GM21825 (cell line): ENCODE measurements at regions not wholly inside any gene's neighbourhood (a gene's known extent, or its start where the extent isn't known, plus 50 kb on each side); places are given as distances from the start of the nearest gene placed in this dataset.
A peak's percentile ranks its signal among the peaks of the same experiment; 100 is the strongest.

Source experiments
- ATAC-seq: cut with Tn5 transposase; IDR thresholded peaks from one replicate; pipeline ENCODE4 v1.9.1; 2021; ENCODE audit warnings: mild to moderate bottlenecking, moderate library complexity; ENCODE audit not compliant: unreplicated experiment

DNA sequence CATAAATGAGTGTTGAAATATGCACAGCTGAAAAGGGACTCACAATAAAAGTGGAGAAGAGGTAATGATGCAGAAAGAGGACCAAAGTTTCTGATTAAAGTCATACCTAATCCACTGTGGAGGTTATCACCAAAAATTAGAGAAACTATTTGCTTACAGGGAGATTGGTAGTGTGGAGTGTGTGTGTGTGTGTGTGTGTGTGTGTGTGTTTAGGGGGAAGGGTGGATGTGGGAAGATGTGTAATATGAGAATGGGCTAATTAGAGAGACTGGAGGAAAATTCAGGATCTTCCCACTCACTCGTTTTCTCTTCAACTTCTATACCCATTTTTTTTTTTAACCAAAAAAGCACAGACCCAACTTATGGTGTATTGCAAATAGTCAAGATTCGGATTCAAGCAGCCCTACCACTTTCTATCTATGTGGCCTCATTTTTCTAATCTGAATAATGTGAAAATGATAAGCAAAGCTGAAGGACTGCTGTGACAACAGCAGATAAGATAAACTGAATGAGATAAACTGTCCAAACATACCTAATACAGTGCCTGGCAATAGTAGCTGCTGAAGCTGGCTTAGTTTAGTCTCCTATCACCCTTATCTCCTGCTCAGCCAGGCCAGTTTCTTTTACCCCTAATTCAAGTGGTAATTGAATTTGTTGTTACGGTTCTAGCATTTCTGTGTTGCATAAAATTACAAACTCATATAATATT is 501.1 kb downstream of the KDM4C start:
- no peak for ATAC-seq

DNA sequence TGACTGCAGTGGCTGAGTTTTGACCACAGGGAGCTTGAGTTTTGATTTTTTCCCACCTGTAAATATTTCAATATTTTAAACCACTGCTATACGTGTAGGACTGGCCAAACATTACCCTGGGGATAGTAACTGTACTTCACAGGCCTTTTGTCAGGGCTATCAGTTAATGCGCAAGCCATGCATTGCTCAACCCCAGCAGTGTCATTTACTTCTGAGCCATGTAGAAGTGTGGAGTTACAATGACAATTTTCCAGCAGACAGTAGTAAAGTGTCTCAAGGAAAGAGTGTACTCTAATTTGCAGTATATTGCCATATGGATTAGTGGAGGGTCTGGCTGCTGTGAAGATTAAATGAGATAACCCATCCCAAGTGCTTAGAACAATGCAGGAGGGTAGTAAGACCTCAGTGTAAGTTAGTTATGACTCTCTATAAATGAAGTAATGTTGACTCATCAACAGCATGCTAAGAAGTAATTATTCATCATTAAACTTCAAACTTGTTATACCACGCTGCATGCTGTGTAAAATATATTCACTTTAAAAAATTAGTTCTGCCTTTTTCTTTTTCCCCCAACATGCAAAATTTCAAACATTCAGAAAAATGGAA is 489.2 kb downstream of the KDM4C start:
- ATAC-seq: no peak

- no peak for ATAC-seq
These were observed 488.3 kb downstream of the KDM4C start for GRCh38 chr9:7245976-7246580.

DNA sequence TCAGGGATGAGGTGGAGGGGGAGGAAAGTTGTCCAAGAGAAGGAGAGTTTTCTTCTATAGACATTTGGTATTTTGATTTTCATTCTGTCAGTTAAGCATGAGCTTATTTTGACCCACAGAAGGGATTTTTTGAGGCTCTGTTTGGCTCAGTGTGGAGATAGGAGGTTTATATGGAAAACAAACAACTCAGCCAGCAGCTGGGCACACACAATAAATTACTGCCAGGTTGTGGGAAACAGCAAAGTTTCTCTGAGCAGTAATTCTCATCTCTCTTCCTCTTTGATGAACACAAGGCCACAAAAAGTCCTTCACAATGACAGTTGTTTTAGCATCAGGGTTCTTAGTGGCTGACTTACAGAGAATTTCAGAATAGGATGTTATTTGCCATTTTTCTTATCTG is 486.1 kb downstream of the KDM4C start:
- ATAC-seq: no peak

- no peak for ATAC-seq
These were observed 484.4 kb downstream of the KDM4C start for GRCh38 chr9:7242126-7242525.

DNA sequence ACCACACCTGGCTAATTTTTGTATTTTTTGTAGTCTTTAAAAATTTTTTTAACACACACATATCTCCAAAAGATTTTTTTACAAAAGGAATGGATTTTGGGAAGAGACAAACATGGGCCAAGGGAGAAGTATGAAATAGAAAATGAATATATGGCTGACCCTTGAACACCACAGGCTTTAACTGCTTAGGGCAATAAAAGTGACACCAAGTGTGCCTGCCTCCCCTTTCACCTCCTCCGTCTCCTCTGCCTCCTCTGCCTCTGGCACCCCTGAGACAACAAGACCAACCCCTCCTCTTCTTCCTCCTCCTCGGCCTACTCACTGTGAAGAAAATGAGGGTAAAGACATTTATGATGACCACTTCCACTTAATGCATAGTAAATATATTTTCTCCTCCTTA is 483.9 kb downstream of the KDM4C start:
- no peak for ATAC-seq

- no peak for ATAC-seq
These were observed 483.0 kb downstream of the KDM4C start for GRCh38 chr9:7240569-7241311.

GRCh38 chr9:7239708-7240107 is 481.9 kb downstream of the KDM4C start:
- no peak for ATAC-seq

DNA sequence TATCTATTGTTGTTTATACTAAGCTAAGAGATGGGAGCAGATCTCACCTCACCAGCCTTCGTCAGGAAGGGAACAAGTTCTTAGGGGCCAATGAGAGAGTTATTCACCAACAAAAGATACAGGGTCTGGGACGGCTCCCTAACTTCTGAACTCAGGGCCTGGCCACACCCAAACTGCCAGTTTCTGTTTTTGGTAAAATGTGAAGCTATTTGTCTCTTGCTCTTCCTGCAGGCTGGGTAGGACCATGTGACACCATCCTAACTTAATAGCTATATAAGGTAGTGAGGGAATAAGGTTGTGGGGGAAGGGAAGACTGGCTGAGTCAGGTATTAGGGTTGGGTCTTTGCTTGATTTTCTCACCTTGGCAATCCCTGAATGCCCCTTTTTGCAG is 480.5 kb downstream of the KDM4C start:
- no peak for ATAC-seq

- ATAC-seq: no peak
These were observed 479.9 kb downstream of the KDM4C start for GRCh38 chr9:7237473-7238246.

DNA sequence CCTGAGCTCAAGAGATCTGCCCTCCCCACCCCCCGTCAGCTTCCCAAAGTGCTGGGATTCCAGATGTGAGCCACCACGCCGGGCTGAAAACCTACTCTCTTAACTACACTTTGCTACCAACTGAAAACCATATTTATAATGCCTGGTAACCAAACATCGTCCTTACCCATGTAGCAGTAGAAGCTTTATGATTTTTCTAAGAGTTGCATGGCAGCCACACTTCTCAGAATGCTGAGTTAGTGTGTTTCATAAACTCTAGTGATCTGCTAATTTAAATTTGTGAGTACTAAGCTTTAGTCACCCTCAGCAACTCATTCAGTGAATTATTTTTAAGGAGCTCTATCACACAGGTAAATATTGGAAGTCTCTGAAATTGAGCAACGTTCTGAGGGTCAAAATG is 478.4 kb downstream of the KDM4C start:
- ATAC-seq: no peak

DNA sequence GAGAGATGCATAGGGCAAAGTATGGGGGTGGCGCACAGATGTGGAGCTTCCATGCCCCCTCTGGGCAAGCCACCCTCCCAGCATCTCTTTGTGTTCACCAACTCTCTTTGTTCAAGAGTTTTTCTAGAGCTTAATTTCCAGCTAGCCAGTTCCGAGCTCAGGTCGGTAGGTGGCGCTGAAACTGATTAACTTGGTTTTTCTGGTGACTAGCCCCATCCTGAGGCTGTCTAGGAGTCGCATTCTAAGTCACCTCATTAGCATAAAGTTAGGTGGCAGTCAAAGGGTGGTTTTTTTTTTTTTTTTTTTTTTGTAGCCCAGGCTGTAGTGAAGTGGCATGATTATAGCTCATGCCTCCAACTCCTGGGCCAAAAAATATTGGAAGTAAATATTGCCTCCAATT is 476.4 kb downstream of the KDM4C start:
- ATAC-seq: peak; percentile 74

DNA sequence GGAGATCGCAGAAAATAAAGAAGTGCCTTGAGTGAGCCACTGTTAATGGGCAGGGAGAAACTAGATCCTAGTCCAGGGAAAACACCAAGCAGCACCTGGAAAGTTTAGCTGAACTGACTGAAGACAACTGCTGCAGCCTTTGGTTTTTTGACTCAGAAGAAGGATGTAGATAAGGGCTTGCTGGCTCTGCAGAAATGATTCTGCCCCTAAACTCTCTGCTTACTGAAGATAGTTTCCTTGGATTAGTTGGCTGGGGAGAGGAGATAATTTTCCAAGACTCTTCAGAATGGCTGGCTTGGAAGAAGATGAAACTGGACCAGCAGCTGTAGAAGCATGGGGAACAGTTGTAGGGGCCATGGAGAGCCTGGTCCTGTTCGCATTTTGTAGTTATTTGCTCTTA is 471.8 kb downstream of the KDM4C start:
- no peak for ATAC-seq

- ATAC-seq: no peak
These were observed 471.0 kb downstream of the KDM4C start for GRCh38 chr9:7228726-7229125.

DNA sequence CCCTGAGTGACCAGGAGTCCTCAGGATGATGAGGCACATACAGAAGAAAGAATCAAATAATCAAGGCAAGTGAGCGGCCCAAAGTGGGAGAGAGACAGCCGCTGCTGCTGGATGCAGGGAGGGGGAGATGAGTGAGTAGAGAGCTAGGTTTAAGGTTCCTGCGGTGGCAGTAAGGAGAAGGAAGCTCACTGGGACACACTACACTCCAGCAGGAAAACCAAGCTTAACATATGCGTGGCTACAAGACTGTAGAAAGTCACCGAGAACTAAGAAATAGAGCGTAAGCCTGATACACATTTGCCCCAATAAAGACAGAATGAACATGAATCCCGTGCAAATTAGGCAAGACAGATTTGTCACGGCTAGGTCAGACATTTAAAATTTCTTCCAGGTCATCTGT is 470.2 kb downstream of the KDM4C start:
- ATAC-seq: no peak

DNA sequence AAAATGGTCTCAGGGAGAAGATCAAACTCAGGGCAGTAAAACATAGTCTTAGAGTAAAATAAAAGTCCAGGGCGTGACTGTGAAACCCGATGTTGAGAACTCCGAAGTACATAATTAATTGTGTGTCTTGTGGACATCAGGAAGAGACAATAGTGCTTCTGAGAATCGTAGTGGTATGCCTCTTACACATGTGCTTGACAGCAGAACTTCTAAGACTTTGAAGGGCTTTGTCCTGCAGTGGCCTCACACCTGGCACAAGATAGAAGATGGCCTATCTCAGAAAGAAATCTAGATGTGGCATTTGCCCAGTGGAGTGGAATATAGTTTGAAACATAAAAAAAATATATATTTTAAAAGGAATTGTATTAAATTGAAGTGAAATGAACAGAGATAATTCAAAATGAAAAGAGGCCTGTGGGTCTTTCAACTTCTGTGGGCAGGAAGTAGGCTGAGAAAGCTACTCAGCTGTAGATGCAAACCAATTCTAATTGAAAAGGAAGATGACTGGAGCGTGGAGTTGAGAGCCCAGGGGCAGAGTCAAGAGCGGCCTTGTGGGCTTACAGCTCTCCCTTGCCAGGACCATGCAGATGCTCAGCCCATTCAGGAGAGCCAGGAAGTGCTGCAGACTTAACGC is 468.4 kb downstream of the KDM4C start:
- ATAC-seq: no peak
